Activated CD4-positive, alpha-beta T cell treated with anti-CD3 and anti-CD28 coated beads for 1 hour (primary cell): ENCODE measurements at regions not wholly inside any gene's neighbourhood (a gene's known extent, or its start where the extent isn't known, plus 50 kb on each side); places are given as distances from the start of the nearest gene placed in this dataset.
"Not testable (repeated sequence)": the region's sequence is repeated elsewhere in the genome, so short reads cannot be mapped to it uniquely, and the experiment has no call there.

Experiments used
- DNase-seq: peaks from one replicate; pipeline ENCODE4 v3.0.0-alpha.2; 2020

GRCh38 chr2:237218756-237219155, 133.1 kb downstream of the COPS8 start:
- DNase-seq: no peak

GRCh38 chr2:237219826-237220225, 134.1 kb downstream of the COPS8 start:
- no peak for DNase-seq

DNA sequence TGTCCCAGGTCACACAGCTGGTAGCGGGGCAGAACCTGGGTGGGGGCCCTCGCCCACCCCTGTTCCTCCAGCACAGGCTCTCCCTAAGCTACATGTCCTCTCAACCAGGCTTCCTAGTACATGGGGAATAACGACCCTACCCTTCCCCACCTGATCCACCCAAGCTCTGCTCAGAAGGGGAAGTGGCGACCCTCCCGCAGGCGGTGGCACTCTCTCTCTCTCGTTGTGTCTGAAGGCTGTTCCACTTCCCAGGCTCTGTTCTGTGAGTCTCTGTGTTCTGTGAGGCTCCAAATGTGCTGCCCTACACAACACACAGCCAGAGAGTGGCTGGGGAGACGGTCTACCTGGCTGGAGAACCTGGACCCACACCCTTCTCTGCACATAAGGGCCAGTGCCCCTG, 135.8 kb downstream of the COPS8 start:
- no peak for DNase-seq

DNA sequence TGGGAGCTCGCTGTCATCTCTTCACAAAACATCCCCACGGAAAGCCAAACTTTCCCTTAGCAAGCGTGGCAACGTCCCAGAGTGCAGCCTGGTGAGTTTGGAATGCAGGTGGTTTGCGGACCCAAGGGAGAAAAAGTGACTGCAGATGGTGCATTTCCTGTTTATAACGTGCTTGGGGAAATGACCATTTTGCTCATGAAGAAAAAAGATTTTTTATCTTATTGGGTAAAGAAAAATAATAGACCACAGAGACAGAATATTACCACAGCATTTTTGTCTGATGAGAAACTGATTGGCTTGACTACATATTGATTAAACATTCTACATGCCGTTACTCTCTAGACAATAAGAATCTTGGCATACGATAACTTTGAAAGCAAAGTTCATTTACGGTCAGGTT, 136.5 kb downstream of the COPS8 start:
- no peak for DNase-seq

GRCh38 chr2:237222601-237223041, 136.9 kb downstream of the COPS8 start:
- DNase-seq: no peak

DNA sequence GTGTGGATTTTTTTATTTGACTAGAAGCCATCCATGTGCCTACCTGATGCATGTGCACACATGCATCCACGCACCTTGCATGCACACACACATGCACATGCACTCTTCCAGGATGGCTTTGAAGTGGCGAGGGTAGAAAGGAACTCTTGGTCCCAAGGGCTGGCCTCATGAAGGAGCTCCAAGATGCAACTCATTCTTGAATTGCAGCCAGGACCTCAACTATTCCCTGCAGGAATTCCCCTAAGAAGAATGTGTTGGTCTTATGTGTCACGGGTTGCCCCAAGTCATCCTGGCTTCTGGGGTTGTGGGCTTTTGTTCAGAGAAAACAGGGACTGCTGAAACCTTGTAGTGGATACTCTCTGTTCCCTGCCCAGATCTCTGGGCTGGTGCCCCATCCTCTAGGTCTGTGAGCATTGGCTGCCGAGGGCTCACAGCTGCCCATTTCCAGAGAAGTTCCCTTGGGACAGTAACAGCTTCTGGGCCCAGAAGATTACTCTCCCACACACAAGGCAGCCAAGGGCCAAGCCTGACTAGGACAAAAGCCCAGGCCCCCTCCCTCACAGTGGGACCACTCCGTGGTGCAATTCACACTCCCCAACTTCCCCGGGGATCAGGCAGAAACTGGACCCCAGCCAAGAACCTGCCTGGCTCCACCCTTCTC, 137.6 kb downstream of the COPS8 start:
- no peak for DNase-seq

DNA sequence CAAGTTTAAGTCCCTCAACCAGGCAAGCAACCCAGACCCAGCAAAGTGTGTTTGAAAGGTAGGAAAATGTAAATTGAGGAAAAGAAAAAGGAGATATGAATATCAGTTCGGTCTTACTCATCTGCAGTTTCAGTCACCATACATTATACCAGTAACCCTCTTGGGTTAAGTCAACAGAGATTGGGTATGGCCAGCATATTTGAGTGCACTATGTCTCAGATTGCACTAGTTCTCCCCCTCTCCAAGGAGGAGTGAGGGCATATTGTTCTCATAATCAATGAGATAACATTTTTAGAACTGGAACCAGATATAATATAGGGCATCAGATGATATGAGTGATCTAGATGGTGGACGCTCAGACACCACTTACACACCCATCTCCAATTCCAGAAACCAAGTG, 141.5 kb downstream of the COPS8 start:
- DNase-seq: no peak

- no peak for DNase-seq
Measured at GRCh38 chr2:237227592-237228280, 142.0 kb downstream of the COPS8 start.

GRCh38 chr2:237228281-237228625, 142.6 kb downstream of the COPS8 start:
- no peak for DNase-seq

GRCh38 chr2:237229905-237230304, 144.2 kb downstream of the COPS8 start:
- DNase-seq: no peak

- DNase-seq: no peak
Measured at GRCh38 chr2:237230355-237230754, 144.7 kb downstream of the COPS8 start.

- DNase-seq: no peak
Measured at GRCh38 chr2:237231593-237231992, 145.9 kb downstream of the COPS8 start.

- no peak for DNase-seq
Measured at GRCh38 chr2:237232166-237232565, 146.5 kb downstream of the COPS8 start.

- no peak for DNase-seq
Measured at GRCh38 chr2:237234268-237234667, 148.6 kb downstream of the COPS8 start.

- DNase-seq: no peak
Measured at GRCh38 chr2:237235383-237236095, 149.8 kb downstream of the COPS8 start.

DNA sequence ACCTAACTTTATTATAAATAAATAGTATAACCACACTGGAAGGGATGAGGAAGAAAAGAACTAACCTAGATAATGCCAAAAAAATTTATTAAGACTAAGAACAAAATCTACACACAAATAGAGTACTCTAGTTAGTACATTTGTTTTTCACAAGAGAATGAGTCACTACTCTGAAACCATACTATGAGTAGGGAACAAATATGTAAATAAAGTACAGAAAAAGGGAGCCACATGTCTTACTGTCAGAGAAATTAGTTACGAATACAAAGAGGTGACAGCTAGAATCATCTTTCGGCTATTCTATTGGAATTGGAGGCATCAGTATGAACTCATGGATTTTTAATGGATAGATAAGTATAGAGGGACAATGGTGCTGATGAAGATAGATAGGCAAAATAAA, 150.5 kb downstream of the COPS8 start:
- no peak for DNase-seq

GRCh38 chr2:237238249-237238648, 152.6 kb downstream of the COPS8 start:
- DNase-seq: no peak

GRCh38 chr2:237240252-237240651, 154.6 kb downstream of the COPS8 start:
- no peak for DNase-seq

- DNase-seq: not testable (repeated sequence)
Measured at GRCh38 chr2:237240868-237241267, 155.2 kb downstream of the COPS8 start.

DNA sequence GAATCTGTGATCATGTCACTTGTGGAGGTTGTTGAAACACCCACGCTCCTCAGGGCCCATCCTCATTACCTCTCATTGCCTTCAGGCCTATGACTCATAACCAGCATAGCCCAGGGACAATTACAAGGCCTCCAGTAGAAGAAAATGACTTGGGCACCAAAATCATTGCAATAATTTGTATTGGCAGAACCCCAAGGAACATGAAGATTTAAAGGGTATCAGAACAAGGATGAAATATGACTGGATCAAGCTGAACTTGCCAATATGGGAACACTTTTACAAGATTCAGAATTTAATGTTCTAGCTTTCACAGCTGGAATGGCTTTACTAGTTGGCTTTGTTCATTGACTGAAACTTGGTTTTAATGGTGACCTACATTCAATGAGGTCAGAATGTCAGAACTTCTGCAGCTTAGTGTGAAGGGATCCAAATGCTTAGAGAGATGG, 156.4 kb downstream of the COPS8 start:
- DNase-seq: no peak

- DNase-seq: no peak
Measured at GRCh38 chr2:237243487-237243886, 157.8 kb downstream of the COPS8 start.

- DNase-seq: no peak
Measured at GRCh38 chr2:237244178-237244577, 158.5 kb downstream of the COPS8 start.

GRCh38 chr2:237244976-237245646, 159.4 kb downstream of the COPS8 start:
- no peak for DNase-seq

DNA sequence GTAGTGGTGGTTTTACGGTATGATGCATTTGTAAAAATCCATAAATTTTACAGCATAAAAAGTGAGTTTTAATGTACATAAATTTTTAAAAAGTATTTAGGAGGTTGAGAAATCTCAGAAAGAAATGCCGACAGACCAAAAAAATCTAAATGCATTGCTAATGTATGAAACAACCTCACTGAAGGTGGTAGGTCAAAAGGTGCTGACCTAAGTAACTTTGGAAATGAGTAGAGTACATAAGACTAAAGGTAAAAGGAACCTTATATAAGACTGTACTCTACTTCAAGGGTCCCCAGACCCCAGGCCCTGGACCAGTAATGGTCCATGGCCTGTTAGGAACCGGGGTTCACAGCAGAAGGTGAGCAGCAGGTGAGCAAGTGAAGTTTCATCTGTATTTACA, 163.4 kb downstream of the COL6A3 start:
- no peak for DNase-seq
